Vagina (tissue), 2 donors: ENCODE measurements at regions not wholly inside any gene's neighbourhood (a gene's known extent, or its start where the extent isn't known, plus 50 kb on each side); places are given as distances from the start of the nearest gene placed in this dataset.

Source experiments
- CTCF ChIP-seq, 3 experiments: fragments of 450-650 bp in 2 of 3; fragments of 200-600 bp in 1 of 3; sonication (generic) in 1 of 3; IDR thresholded peaks; one replicate each; pipeline ENCODE4 v1.5.1; 2017 to 2019; ENCODE audit warnings: antibody characterized with exemption in 3 of 3, mild to moderate bottlenecking in 2 of 3, moderate library complexity in 2 of 3
- POLR2A ChIP-seq, 2 donors: fragments of 450-650 bp; IDR thresholded peaks; one replicate each; pipeline ENCODE4 v1.6.1; 2017; ENCODE audit warnings: antibody characterized with exemption in 2 of 2, mild to moderate bottlenecking in 2 of 2, moderate library complexity in 2 of 2
- POLR2AphosphoS5 ChIP-seq, 2 donors: sonication (generic); formaldehyde crosslinking; IDR thresholded peaks; one replicate each; pipeline ENCODE4 v1.9.0; 2017; ENCODE audit warnings: antibody characterized with exemption in 2 of 2, mild to moderate bottlenecking in 2 of 2, low read depth in 1 of 2; ENCODE audit not compliant: insufficient read depth in 1 of 2

- TF ChIP-seq CTCF (IDR thresholded peaks at IDR 0.05) (no peak), POLR2A (IDR thresholded peaks at IDR 0.05) (no peak), POLR2AphosphoS5 (IDR thresholded peaks at IDR 0.05; ENCODE audit: insufficient read depth in 1 of 2, low read depth in 1 of 2) (no peak)
These were observed 96.6 kb upstream of the FAT3 start for GRCh38 chr11:92128026-92128425.
